Breast epithelium (tissue), 4 donors: ENCODE measurements at regions not wholly inside any gene's neighbourhood (a gene's known extent, or its start where the extent isn't known, plus 50 kb on each side); places are given as distances from the start of the nearest gene placed in this dataset.

ENCODE experiments used
- DNase-seq, 2 donors: peaks; one replicate each; pipeline ENCODE4 v3.0.0-alpha.2; 2019; ENCODE audit warnings: low spot score in 2 of 2
- H3K27ac ChIP-seq, 2 donors: fragments of 200-600 bp; sonication (generic) in 1 of 2; one replicate each; pipeline ENCODE4 v1.5.1; 2016 to 2019; ENCODE audit warnings: mild to moderate bottlenecking in 1 of 2
- H3K27me3 ChIP-seq, 2 donors: fragments of 200-600 bp; sonication (generic) in 1 of 2; one replicate each; pipeline versions ENCODE4 v1.5.1 to v1.6.0; 2017 to 2019; ENCODE audit warnings: control low read depth in 1 of 2, mild to moderate bottlenecking in 1 of 2
- H3K36me3 ChIP-seq: fragments of 200-600 bp; one replicate; pipeline ENCODE4 v1.5.1; 2019
- H3K4me1 ChIP-seq, 2 donors: fragments of 200-600 bp; sonication (generic); one replicate each; pipeline ENCODE4 v1.5.1; 2016 to 2019; ENCODE audit warnings: control low read depth in 1 of 2
- H3K4me3 ChIP-seq, 3 donors: fragments of 200-600 bp; sonication (generic); 1 replicate in 2 of 3; 2 replicates in 1 of 3; pipeline ENCODE4 v1.5.1; 2016 to 2019; ENCODE audit warnings: mild to moderate bottlenecking in 3 of 3, moderate library complexity in 2 of 3
- H3K9me3 ChIP-seq, 2 donors: fragments of 200-600 bp; sonication (generic) in 1 of 2; one replicate each; pipeline ENCODE4 v1.5.1; 2016 to 2019; ENCODE audit warnings: control low read depth in 1 of 2
- POLR2A ChIP-seq: fragments of 450-650 bp; IDR thresholded peaks from one replicate; pipeline ENCODE4 v1.6.1; 2016; ENCODE audit warnings: antibody characterized with exemption, mild to moderate bottlenecking, moderate library complexity
- POLR2AphosphoS5 ChIP-seq, 3 donors: sonication (generic); formaldehyde crosslinking; IDR thresholded peaks; one replicate each; pipeline ENCODE4 v1.6.1; 2017; ENCODE audit warnings: antibody characterized with exemption in 3 of 3
- intact Hi-C: fragments of 100-400 bp; cut with DNase I; formaldehyde crosslinking; loops from one replicate; pipeline ENCODE4 v1.15.1; 2023; ENCODE audit warnings: low total_unique reads
- TF ChIP-seq, protein P1 (sequence below), 3 donors: fragments of 450-650 bp; IDR thresholded peaks; one replicate each; pipeline ENCODE4 v1.5.1; 2016 to 2017; ENCODE audit warnings: antibody characterized with exemption in 3 of 3, mild to moderate bottlenecking in 3 of 3, moderate library complexity in 3 of 3

GRCh38 chr6:14659841-14660240, 542.3 kb downstream of the CD83 start:
- H3K27ac ChIP-seq: no peak overlapping the region
- no peaks in the 10 kb centered on the region for H3K9me3 ChIP-seq
- no peaks in the 10 kb centered on the region for H3K27me3 ChIP-seq
- TF ChIP-seq, protein P1, sequence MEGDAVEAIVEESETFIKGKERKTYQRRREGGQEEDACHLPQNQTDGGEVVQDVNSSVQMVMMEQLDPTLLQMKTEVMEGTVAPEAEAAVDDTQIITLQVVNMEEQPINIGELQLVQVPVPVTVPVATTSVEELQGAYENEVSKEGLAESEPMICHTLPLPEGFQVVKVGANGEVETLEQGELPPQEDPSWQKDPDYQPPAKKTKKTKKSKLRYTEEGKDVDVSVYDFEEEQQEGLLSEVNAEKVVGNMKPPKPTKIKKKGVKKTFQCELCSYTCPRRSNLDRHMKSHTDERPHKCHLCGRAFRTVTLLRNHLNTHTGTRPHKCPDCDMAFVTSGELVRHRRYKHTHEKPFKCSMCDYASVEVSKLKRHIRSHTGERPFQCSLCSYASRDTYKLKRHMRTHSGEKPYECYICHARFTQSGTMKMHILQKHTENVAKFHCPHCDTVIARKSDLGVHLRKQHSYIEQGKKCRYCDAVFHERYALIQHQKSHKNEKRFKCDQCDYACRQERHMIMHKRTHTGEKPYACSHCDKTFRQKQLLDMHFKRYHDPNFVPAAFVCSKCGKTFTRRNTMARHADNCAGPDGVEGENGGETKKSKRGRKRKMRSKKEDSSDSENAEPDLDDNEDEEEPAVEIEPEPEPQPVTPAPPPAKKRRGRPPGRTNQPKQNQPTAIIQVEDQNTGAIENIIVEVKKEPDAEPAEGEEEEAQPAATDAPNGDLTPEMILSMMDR (IDR thresholded peaks at IDR 0.05): no peak
- TF ChIP-seq POLR2AphosphoS5 (IDR thresholded peaks at IDR 0.05): no peak
- no peak for TF ChIP-seq POLR2A
- H3K4me3 ChIP-seq: no peak overlapping the region
- intact Hi-C loops: no loop called here
- no peak for DNase-seq
- no peaks in the 10 kb centered on the region for H3K36me3 ChIP-seq
- no peaks in the 10 kb centered on the region for H3K4me1 ChIP-seq

GRCh38 chr6:14660806-14661579, 543.4 kb downstream of the CD83 start:
- Histone ChIP-seq H3K27me3 (no peaks in the 10 kb centered on the region), H3K27ac (no peak overlapping the region), H3K9me3 (no peaks in the 10 kb centered on the region), H3K36me3 (no peaks in the 10 kb centered on the region), H3K4me1 (no peaks in the 10 kb centered on the region), H3K4me3 (no peak overlapping the region)
- intact Hi-C loops: no loop called here
- DNase-seq: no peak
- no peak for TF ChIP-seq POLR2A
- TF ChIP-seq POLR2AphosphoS5 (IDR thresholded peaks at IDR 0.05): no peak
- TF ChIP-seq, protein P1 (IDR thresholded peaks at IDR 0.05): no peak

- no peaks in the 10 kb centered on the region for H3K27me3 ChIP-seq
- intact Hi-C loops: no loop called here
- no peaks in the 10 kb centered on the region for H3K4me1 ChIP-seq
- no peak for TF ChIP-seq POLR2A
- TF ChIP-seq, protein P1 (IDR thresholded peaks at IDR 0.05): no peak
- no peak for TF ChIP-seq POLR2AphosphoS5 (IDR thresholded peaks at IDR 0.05)
- H3K9me3 ChIP-seq: no peaks in the 10 kb centered on the region
- H3K36me3 ChIP-seq: no peaks in the 10 kb centered on the region
- no peak for DNase-seq
- H3K27ac ChIP-seq: no peak overlapping the region
- H3K4me3 ChIP-seq: no peak overlapping the region
Measured at GRCh38 chr6:14661691-14662090, 544.1 kb downstream of the CD83 start.

- no peak overlapping the region for H3K27ac ChIP-seq
- no peaks in the 10 kb centered on the region for H3K27me3 ChIP-seq
- intact Hi-C loops: no loop called here
- TF ChIP-seq POLR2A: no peak
- TF ChIP-seq, protein P1 (IDR thresholded peaks at IDR 0.05): no peak
- no peak for TF ChIP-seq POLR2AphosphoS5 (IDR thresholded peaks at IDR 0.05)
- H3K9me3 ChIP-seq: no peaks in the 10 kb centered on the region
- no peaks in the 10 kb centered on the region for H3K4me1 ChIP-seq
- no peak overlapping the region for H3K4me3 ChIP-seq
- no peak for DNase-seq
- H3K36me3 ChIP-seq: no peaks in the 10 kb centered on the region
Measured at GRCh38 chr6:14664112-14664601, 546.6 kb downstream of the CD83 start.

DNA sequence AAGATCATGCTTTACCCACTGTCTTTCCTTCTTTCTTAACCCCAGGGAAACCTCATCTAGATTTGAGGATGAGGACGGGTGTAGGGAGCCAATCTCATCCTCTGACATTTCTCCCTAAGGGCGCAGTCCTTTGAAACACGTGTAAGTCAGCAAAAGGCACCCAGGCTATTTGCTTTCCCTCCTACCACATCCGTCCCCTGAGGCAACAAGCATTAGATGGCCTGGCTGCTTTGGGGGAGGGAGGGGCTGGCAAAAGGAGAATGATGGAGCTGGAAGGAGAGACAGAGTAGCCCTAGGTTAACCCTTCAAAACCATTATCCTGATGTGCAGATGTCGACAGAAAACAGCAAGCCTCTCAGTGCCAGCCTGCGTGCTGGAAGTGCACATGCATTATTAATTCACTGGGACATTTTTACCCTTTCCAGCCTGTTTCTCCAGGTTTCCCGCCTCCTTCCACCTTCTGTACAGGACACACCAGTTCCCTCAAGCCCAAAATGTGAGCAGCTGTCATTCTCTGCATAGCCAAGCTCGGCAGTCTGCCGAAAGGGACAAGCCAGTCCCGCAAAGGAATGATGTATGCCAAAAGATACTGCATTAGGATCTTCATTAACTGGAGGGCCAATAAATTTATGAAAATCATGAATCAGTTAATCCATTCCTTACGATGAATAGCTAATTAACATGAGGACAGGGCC, 547.2 kb downstream of the CD83 start:
- DNase-seq: no peak
- Histone ChIP-seq H3K36me3 (no peaks in the 10 kb centered on the region), H3K27me3 (no peaks in the 10 kb centered on the region), H3K4me1 (no peaks in the 10 kb centered on the region), H3K4me3 (no peak overlapping the region), H3K27ac (no peak overlapping the region), H3K9me3 (no peaks in the 10 kb centered on the region)
- no peak for TF ChIP-seq POLR2A
- TF ChIP-seq POLR2AphosphoS5 (IDR thresholded peaks at IDR 0.05): no peak
- TF ChIP-seq, protein P1 (IDR thresholded peaks at IDR 0.05): no peak
- intact Hi-C loops: no loop called here
